ENCODE measurements at regions not wholly inside any gene's neighbourhood (a gene's known extent, or its start where the extent isn't known, plus 50 kb on each side); places are given as distances from the start of the nearest gene placed in this dataset.

DNA sequence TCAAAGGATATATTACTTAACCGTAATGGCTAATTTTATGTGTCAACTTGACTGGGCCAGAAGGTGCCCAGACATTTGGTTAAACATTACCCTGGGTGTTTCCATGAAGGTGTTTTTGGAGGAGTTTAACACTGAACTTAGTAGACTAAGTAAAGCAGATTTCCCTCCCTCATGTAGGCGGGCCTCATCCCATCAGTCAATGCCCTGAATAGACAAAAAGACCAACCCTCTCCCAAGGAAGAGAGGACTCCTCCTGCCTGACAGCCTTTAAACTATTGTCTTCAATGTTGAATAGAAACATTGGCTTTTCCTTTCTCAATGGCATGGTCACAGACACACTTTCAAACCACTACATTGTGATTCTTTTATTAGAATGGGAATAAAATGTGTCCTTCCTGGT, 121.9 kb downstream of the SETD4 start:
- DNase-seq: no peak

DNA sequence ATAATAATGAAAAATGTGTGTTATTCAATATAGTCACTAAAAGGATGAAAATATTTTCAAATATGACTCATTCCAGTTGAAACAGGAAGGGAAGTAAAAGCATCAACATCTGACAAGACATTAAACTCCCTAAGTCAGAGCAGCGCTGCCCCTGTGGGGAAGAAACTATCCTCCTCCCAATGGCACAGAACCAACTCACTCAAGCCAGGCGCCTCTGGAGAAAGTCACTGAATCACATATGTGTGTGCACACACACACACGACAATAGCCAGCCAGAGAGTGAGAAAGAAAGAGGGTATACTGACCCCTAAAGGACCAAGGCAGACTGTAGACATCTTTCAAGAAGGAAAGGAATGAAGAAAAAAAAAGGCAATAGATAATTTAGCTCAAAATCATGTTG, 126.9 kb downstream of the SETD4 start:
- no peak for DNase-seq

DNA sequence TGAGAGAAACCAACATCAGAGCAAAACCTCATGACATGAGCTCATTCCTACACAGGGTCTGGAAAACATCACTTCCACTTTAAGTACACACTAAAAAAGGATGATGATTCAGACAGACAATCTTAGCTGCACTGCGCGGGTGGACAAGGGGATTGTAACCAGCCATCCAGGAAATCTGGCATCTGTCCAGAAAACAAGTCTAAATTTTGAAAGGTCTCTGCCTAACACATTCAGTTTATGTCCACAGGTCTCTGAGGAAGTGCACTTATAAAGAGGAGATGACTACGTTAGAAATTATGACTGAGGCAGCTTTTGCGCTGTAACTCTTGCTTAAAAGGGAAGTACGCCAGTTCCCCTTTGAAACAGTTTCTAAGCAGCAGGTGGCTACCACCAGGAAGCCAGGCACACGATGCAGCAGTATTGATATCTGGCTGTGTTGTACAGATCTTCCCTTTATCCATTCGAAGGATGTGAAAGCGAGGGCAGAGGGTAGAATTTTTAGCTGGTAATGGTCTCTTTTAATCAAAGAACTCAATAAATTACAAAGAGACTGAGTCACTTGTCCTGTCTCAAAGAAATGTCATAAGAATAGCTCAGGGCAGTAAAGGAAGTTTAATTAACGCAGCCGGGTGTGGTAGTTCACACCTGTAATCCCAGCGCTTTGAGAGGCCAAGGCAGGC, 128.0 kb downstream of the SETD4 start:
- peak; percentile 62 for DNase-seq

DNA sequence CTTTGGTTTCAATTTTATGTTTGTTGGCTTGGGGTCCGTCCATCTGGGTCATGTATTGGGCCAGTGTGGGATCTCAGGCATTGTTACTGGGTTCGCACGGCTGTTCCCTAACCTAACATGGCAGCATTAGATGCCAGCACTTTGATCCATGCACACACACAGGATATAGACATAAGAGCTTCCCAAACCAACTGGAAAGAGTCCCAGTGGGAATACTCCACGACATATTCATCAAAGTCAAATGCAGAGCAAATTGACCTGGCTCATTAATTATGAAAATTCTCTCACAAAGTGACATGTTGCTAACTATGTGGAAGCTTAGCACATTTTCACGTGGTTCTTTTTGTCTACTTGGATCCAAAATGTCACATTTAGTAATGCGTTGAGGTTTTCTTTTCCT, 130.4 kb downstream of the SETD4 start:
- DNase-seq: no peak

DNA sequence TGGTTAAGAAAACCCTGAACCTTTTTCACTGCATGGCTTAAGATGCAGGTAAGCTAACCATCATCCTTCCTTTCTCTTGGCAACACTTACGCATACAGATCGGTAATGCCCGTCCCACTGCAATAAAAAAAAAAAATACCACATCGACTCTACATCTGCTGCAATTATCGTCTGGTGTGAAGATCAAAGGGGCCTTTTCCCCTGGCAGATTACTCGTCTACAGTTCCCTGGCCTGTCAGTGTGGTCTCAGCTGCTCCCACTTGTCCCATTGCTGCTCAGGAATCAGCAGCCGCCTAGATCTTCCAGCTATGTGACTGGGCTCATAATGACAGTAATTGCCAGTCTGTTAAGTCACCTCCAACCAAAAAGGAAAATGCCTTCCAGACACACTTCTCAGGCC, 133.1 kb downstream of the SETD4 start:
- no peak for DNase-seq

DNA sequence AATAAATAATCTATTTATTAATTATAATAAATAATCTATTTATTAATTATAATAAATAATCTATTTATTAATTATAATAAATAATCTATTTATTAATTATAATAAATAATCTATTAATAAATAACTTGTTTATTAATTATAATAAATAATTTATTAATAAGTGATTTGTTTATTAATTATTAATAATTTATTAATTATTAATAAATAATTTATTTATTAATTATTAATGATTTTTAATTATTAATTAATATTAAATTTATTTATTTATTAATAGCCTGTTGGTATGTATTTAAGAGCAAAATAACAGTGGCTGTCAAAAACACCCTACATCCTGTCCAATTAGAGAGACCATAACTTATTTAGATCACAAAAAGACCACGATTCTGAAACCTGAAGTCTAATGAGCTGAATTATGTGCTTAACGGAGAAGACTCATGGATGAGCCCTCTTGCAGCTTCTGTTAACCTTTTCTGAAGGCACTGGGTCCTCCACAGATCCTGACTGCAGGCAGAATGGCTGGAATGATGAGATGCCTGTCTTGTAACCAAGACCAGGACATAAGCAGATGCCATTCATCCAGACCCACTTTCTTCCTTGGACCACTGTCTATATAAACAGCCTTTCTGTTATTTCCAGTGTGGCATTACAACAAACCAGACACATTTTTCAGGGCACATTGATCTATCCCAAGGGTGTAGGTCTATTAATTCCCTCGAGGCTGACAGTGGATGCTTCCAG, 134.2 kb downstream of the SETD4 start:
- DNase-seq: no peak

DNA sequence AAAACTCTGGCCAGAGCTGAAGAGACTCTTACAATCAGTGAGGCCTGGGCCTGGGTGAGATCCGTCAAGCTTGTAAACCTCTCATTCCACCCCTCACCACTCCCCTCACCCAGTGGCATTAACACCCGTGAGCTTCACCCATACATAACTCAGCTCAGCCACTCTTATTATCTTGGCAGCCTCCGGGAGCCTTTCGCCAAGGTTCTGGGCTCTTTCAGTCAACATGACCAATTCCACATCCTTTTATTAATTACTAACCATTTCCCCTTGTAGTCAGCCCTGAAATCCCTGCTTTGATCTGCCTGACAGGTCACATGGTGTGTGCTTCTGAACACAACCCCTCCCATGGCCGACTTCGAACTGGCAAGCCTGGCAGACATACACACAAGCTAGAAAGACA, 134.8 kb downstream of the SETD4 start:
- no peak for DNase-seq

DNA sequence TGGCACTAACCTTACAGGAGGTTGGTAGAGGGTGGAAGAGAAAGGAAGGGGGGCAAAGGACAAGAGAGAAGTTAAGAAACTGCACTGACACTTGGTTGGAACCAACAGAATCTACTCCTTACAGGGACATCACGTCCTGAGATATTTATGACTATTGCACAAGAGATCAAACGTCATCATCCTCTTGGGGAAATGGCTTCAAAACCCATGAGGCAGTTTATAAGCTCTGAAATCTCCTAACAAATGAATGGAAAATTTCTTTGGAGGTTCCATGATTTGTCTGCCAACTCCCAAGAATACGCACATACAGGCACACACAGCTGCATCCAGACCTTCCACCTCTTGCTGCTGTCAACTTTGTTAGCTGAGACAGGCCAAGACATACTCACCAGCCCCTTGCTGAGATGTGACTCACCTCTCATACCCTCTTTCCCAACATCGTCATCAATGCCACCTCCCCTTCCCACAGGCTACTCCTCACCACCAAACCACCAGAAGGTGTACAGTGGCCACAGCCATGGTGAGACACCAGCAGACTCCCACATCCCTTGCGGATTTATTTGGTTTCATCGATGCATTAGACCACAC, 135.5 kb downstream of the SETD4 start:
- no peak for DNase-seq

DNA sequence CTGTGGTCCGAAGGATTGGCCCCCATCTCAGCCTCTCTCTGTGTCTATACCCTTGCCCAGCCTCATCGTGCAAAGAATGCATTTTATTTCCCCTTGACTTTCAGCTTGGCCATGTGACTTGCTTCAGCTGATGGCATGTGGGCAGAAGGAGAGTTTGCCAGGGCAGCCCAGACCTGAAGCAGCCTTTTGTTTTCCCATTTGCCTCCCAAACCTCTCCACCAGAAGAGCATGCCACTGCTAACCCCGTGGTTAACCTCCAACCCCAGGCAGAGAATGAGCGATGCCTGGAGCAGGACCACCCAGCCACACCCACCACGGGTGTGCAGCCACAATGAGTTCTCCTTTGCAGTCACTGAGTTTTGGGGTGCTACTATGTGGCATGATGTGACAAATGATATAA, 136.4 kb downstream of the SETD4 start:
- DNase-seq: no peak

DNA sequence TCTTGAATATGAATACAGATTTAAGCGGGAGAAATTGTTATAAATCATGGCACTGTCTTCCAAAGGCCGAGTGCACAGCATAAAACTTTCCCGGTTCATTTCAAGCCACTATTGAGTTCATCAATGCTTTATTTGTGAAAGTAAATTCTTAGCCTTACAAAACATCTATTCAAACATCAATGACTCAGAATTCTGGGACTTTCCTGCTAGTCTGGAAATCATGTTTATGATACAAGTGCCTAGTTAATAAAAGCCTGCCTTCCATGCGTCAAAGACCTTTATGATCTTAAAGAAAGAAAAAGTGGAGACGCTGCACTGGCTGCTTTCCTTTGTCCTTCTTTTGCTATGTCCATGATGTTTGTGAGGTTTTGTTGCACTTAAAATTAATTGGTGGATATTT, 137.7 kb downstream of the SETD4 start:
- no peak for DNase-seq

DNA sequence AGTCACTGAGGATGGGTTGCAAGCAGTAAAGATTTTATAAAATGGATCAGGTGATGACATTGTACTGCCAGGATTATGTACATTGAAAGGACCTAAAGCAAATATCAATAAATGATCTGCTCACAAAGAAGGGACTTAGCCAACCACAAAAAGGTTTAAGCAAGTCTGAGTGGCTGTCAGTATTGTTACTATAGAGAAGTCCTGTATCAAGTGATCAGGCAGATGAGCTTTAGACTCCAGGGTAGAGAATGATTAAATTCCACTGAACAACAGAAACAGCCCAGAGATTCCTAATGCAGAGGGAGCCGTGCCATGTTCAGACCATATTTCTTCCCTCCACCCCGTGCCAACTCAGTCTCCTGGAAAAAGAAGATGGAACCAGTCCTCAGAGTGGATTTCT, 138.9 kb downstream of the SETD4 start:
- DNase-seq: no peak

DNA sequence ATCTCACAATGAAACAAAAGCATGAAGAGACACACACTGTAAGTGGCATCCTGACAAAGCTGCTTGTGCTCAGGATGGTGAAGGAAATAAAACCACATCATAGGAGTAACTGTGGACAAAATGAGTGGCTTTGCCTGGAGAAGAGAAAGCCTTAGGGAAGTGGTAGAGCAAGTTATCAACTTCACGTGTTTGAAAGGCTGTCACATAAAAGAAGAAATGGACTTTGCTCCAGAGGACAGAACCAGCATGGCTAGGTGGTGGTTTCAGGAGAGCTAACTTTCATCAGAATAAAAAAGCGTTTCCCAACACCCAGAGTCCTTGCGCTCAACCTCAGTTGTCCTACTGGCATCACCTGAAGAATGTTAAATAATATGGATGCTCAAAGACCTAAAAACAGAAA, 139.9 kb downstream of the SETD4 start:
- DNase-seq: no peak

DNA sequence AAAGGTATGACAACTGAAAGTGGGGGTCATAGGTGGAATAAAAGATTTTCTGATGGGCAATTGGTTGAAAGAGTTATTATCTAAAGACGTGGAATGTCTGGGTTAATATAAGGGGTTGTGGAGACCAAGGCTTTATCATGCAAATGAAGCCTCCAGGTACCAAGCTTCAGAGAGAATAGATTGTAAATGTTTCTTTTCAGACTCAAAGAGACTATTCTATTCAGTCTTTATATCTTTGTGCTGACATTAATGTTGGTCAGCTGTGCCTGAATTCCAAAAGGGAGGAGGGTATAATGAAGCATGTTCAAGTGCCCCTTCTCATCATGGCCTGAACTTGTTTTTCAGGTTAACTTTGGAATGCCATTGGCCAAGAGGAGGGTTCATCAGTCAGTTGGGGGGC, 145.3 kb downstream of the SETD4 start:
- no peak for DNase-seq

DNA sequence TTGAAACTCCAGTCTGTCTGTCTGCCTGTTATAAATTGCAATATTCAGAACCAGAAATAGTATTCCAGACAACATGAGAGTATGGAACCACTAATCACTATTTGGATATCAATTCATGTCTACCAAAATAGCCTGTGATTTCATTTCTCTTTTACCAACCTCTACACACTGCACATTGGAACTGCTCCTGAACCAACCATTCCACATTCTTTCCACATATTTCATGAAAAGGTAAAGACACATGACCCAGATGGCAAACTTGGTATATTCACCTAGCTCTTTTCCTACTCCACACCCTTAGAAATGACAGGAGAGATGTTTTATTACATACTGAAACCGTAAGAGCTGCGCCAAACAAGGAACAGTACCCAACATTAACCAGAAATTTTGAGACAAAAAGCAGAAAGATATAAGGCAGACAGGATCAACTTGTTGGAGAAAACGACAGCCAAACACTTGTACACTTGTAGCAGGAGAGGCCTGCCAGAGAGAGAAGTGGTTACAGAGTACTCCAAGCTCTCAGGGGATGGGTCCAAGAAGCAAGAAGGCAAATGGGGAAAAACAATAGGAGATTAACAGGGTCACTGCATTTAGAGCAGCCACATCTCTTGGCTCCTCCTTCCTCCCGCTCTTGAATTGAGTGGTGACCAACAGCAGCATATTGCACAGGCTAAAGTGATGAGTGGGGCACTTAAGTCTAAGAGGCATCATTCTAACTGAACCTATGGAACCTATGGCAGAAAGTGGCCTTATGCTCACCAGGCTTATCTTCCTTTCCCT, 148.7 kb downstream of the SETD4 start:
- no peak for DNase-seq

DNA sequence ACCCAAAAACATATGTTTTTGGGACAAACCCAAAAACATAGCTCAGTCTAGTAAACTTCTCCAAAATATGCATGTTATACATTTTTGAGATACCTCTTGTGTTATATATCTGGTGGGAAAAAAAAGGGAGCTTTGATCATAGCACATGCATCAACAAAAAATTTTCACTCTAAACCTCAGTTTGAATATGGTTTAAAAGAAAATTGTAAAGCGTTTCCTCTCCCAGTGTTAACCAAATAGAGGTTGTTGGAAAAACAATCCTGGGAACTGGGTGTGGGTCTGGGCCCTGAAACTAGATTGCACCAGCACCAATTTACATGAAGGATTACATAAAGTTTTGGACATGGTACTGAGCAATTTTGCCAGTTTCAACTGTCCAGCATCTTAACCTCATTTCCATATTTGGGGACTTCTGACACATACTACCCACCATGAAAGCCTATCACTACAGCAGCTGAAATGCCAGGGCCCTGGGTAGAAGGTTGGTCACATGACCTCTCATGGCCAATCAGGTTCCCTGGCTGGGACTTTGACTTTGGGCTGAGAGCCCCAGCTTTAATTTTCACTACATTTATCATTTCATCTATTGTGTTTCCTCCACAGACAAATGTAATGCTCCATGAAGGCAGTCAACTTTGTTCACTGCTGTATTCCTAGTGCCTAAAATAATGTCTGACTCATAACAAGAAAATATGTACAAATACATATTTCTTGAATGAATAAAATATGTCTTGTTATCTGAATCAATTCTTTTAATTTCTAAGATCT, 150.7 kb downstream of the SETD4 start:
- DNase-seq: no peak

DNA sequence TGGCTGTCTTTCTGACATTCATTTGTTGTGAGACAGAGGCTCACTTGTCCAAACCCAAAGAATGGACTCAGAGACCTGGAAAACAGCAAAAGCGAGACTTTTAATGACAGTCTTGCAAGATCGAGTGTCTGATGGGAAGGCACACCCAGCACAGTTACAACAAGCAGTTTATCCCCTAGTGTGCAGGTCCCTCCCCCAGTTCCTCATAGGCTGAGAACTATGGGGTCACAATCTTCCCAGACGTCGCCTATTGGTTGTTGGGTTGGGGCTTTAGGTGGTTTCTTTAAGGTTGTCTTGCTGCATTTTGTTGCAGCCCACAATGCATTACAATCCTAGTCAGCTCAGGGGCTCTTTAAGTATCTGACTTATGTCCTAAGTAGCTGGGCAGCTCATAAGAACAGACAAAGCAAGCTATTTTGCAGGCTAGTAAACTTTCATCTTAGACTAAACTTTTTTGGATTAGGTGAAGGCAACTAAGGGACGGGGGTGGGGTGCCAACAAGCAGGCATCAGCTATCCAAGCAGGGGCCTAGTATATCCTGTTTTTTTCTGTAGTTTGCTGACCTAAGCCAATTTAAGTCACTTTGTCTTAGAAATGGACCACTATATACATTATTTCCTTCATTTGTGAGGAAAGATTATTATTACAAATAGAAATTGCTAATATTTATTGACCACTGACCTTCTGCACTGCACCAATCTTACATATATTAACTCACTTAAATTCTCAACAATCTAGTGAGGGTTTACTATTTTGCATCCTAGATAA, 151.8 kb downstream of the SETD4 start:
- DNase-seq: no peak

DNA sequence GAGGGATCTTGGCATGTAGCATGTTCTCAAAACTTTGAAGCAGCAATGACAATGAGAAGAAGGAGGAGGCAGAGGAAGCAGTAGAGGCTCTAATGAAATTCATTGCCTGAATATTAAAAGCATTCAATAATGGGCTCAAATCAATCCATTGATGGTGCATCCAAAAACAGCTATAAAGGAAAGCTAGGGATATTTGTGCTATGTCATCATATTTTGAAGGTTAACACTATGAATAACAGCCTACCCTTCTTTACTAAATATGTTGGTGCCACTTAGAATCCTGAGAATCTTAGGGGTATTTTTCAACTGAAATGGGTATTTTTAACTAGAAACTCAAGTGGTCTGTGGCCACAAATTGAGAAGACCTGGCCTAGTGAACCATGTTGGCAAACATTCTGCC, 153.7 kb downstream of the SETD4 start:
- no peak for DNase-seq

DNA sequence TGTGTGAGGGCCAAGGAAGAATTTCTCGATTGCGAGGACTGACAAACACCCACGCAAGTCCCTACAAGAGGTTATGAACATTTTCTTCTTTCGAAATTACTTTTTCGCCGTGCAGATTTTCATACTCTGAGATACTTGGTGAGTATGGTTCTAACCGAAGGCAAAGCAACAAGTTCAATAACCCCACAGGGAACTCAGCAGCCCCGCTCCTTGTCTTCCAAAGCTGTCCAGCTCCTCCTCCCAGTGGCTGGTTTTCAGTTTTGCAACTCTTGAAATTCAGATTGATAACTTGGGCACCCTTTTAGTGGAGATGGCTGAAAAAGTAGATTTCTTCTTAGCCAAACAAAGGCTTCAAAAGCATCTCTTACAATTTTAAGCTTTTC, 154.4 kb downstream of the SETD4 start:
- DNase-seq: no peak

DNA sequence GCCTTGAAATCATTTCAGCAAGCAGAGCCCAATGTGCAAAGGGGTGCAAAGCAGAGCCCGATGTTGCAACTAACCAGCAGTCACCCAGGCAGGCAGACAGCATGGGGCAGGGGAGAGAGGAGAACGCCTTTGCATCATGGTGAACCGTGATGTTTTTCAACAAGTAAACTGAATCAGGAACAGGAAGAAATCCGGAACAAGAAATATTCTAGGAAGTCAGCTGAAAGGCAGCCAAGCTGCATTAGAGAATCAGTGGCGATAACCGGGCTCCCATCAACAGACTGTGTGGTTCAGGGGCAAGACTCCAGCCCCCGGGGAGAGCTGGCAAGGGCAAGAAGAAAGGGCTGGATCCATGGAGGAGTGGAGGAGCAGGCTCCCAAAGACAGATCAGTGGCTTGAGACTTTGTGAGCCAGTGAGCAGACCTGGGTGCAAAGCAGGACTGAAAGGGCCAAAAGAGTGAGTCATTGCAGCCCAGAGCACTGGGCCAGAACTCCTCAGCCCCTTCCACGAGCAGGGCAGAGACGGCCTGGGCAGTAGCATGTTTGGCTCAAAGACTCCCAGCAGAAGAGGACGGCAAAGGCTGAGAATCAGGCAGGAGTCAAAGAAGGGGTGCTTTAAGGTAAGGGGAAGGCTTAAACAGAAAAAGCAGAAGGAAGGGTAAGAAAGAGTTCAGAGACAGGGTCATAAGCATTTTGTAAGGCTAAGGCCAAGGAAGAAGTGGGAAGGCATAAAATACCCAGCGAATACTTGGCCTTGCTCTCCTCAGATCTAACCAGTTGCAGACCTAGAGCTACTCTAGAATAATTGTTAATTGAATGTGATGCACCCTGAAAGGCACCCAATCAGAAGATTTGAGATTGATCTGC, 155.0 kb downstream of the SETD4 start:
- DNase-seq: no peak

DNA sequence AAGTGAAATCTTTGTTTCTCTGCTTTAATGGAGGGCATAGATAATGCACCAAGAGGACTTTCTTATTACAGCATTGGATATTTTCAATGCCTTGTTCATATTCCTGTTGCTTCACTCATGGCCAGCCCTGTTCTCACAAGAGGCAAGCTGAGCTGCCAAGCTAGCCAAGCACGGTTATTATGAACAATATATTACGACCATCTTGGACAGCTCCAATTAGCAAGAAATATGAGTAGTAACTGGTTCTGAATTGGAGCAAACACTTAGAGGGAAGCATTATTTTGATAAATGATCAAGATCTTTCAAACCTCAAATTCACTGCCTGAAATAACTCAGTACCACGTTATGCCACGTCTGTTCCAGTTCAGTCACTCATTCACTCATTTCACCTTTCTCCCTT, 159.8 kb downstream of the SETD4 start:
- DNase-seq: no peak
